Upper lobe of left lung (tissue), 4 donors: ENCODE measurements at regions not wholly inside any gene's neighbourhood (a gene's known extent, or its start where the extent isn't known, plus 50 kb on each side); places are given as distances from the start of the nearest gene placed in this dataset.

ENCODE experiments used
- CTCF ChIP-seq, 6 experiments: fragments of 450-650 bp in 4 of 6; fragments of 200-600 bp in 2 of 6; sonication (generic) in 2 of 6; IDR thresholded peaks; one replicate each; pipeline ENCODE4 v1.5.1; 2016 to 2019; ENCODE audit warnings: antibody characterized with exemption in 6 of 6
- POLR2A ChIP-seq, 4 donors: fragments of 450-650 bp; IDR thresholded peaks; one replicate each; pipeline ENCODE4 v1.5.1; 2016 to 2017; ENCODE audit warnings: antibody characterized with exemption in 4 of 4, mild to moderate bottlenecking in 2 of 4

- TF ChIP-seq CTCF (IDR thresholded peaks at IDR 0.05) (no peak), POLR2A (IDR thresholded peaks at IDR 0.05) (no peak)
Measured at GRCh38 chr3:153555919-153556318, 393.9 kb downstream of the RAP2B start.
